ENCODE measurements at regions not wholly inside any gene's neighbourhood (a gene's known extent, or its start where the extent isn't known, plus 50 kb on each side); places are given as distances from the start of the nearest gene placed in this dataset.

- no peaks in the 10 kb centered on the region; a peak in 1 of 22 replicates for H4K20me1 ChIP-seq
- H3K9me3 ChIP-seq (replicated peaks in 1 of 11) = no peaks in the 10 kb centered on the region
- H3K9ac ChIP-seq = no peak overlapping the region
- TF ChIP-seq Cebpa-rat (IDR thresholded peaks at IDR 0.05) = no peak
- H3K27ac ChIP-seq = no peak overlapping the region
- no peak overlapping the region for H3K4me2 ChIP-seq
- no peaks in the 10 kb centered on the region for H3K36me3 ChIP-seq
- H3K27me3 ChIP-seq = no peaks in the 10 kb centered on the region
- H3K4me3 ChIP-seq = no peak overlapping the region
- 0 out of 20 replicates have a peak, but pooled peaks cover 0 to 3% (median 0%) of the 10 kb centered on the region in 10 experiments for H3K4me1 ChIP-seq
Observed at GRCh38 chr5:44603496-44604272, 205.1 kb upstream of the MRPS30 start.

- Histone ChIP-seq H3K9ac (no peak overlapping the region), H3K27me3 (no peaks in the 10 kb centered on the region), H3K27ac (no peak overlapping the region), H3K4me1 (no peaks in the 10 kb centered on the region), H3K4me2 (no peak overlapping the region), H4K20me1 (no peaks in the 10 kb centered on the region), H3K36me3 (no peaks in the 10 kb centered on the region), H3K4me3 (no peak overlapping the region), H3K9me3 (replicated peaks in 1 of 11) (no peaks in the 10 kb centered on the region)
- TF ChIP-seq Cebpa-rat (IDR thresholded peaks at IDR 0.05) = no peak
Observed at GRCh38 chr5:44574678-44575077, 185.5 kb upstream of the FGF10 start.

- Histone ChIP-seq H3K27me3 (no peaks in the 10 kb centered on the region), H3K4me1 (no peaks in the 10 kb centered on the region), H3K4me3 (no peak overlapping the region), H3K27ac (no peak overlapping the region), H3K9me3 (replicated peaks in 1 of 11) (no peaks in the 10 kb centered on the region), H4K20me1 (no peaks in the 10 kb centered on the region), H3K4me2 (no peak overlapping the region), H3K9ac (no peak overlapping the region), H3K36me3 (no peaks in the 10 kb centered on the region)
- no peak for TF ChIP-seq Cebpa-rat (IDR thresholded peaks at IDR 0.05)
Observed at GRCh38 chr5:44568519-44568918, 179.3 kb upstream of the FGF10 start.

- Histone ChIP-seq H3K9me3 (replicated peaks in 1 of 11) (no peaks in the 10 kb centered on the region), H3K4me1 (no peaks in the 10 kb centered on the region), H3K27me3 (no peaks in the 10 kb centered on the region), H3K36me3 (no peaks in the 10 kb centered on the region), H3K4me2 (no peak overlapping the region), H4K20me1 (no peaks in the 10 kb centered on the region), H3K4me3 (no peak overlapping the region), H3K9ac (no peak overlapping the region), H3K27ac (no peak overlapping the region)
- no peak for TF ChIP-seq Cebpa-rat (IDR thresholded peaks at IDR 0.05)
Observed at GRCh38 chr5:44565902-44566301, 176.7 kb upstream of the FGF10 start.

GRCh38 chr5:44565360-44565759 lies 176.1 kb upstream of the FGF10 start:
- Histone ChIP-seq H3K27me3 (no peaks in the 10 kb centered on the region), H3K9me3 (replicated peaks in 1 of 11) (no peaks in the 10 kb centered on the region), H3K9ac (no peak overlapping the region), H3K27ac (no peak overlapping the region), H3K4me3 (no peak overlapping the region), H3K4me1 (no peaks in the 10 kb centered on the region), H3K4me2 (no peak overlapping the region), H3K36me3 (no peaks in the 10 kb centered on the region), H4K20me1 (no peaks in the 10 kb centered on the region)
- no peak for TF ChIP-seq Cebpa-rat (IDR thresholded peaks at IDR 0.05)

- no peak overlapping the region for H3K27ac ChIP-seq
- H3K4me2 ChIP-seq = no peak overlapping the region
- H3K9me3 ChIP-seq (replicated peaks in 1 of 11) = no peaks in the 10 kb centered on the region
- no peaks in the 10 kb centered on the region for H3K36me3 ChIP-seq
- TF ChIP-seq Cebpa-rat (IDR thresholded peaks at IDR 0.05) = no peak
- H3K27me3 ChIP-seq = no peaks in the 10 kb centered on the region
- no peaks in the 10 kb centered on the region for H4K20me1 ChIP-seq
- no peaks in the 10 kb centered on the region for H3K4me1 ChIP-seq
- H3K9ac ChIP-seq = no peak overlapping the region
- no peak overlapping the region for H3K4me3 ChIP-seq
Observed at GRCh38 chr5:44546286-44546685, 157.1 kb upstream of the FGF10 start.

- H3K36me3 ChIP-seq = no peaks in the 10 kb centered on the region
- no peak overlapping the region for H3K9ac ChIP-seq
- H4K20me1 ChIP-seq = no peaks in the 10 kb centered on the region
- H3K27ac ChIP-seq = no peak overlapping the region
- H3K4me2 ChIP-seq = no peak overlapping the region
- H3K4me3 ChIP-seq = no peak overlapping the region
- no peak for TF ChIP-seq Cebpa-rat (IDR thresholded peaks at IDR 0.05)
- no peaks in the 10 kb centered on the region for H3K27me3 ChIP-seq
- no peaks in the 10 kb centered on the region for H3K9me3 ChIP-seq (replicated peaks in 1 of 11)
- H3K4me1 ChIP-seq = no peaks in the 10 kb centered on the region
Observed at GRCh38 chr5:44543511-44543910, 154.3 kb upstream of the FGF10 start.

- no peak for TF ChIP-seq Cebpa-rat (IDR thresholded peaks at IDR 0.05)
- Histone ChIP-seq H3K27me3 (no peaks in the 10 kb centered on the region), H3K27ac (no peak overlapping the region), H4K20me1 (no peaks in the 10 kb centered on the region), H3K9me3 (replicated peaks in 1 of 11) (no peaks in the 10 kb centered on the region), H3K4me3 (no peak overlapping the region), H3K4me1 (no peaks in the 10 kb centered on the region), H3K4me2 (no peak overlapping the region), H3K9ac (no peak overlapping the region), H3K36me3 (no peaks in the 10 kb centered on the region)
Observed at GRCh38 chr5:44542470-44542869, 153.2 kb upstream of the FGF10 start.

- H3K9me3 ChIP-seq (replicated peaks in 1 of 11) = no peaks in the 10 kb centered on the region
- no peak overlapping the region for H3K4me2 ChIP-seq
- H3K4me3 ChIP-seq = no peak overlapping the region
- H3K27me3 ChIP-seq = no peaks in the 10 kb centered on the region
- H3K36me3 ChIP-seq = no peaks in the 10 kb centered on the region
- H3K9ac ChIP-seq = no peak overlapping the region
- no peak for TF ChIP-seq Cebpa-rat (IDR thresholded peaks at IDR 0.05)
- no peak overlapping the region for H3K27ac ChIP-seq
- no peaks in the 10 kb centered on the region for H3K4me1 ChIP-seq
- no peaks in the 10 kb centered on the region for H4K20me1 ChIP-seq
Observed at GRCh38 chr5:44539602-44539919, 150.3 kb upstream of the FGF10 start.

- no peaks in the 10 kb centered on the region for H3K27me3 ChIP-seq
- H3K4me1 ChIP-seq = no peaks in the 10 kb centered on the region
- H3K4me3 ChIP-seq = no peak overlapping the region
- H3K4me2 ChIP-seq = no peak overlapping the region
- H3K36me3 ChIP-seq = no peaks in the 10 kb centered on the region
- no peaks in the 10 kb centered on the region for H3K9me3 ChIP-seq (replicated peaks in 1 of 11)
- no peaks in the 10 kb centered on the region for H4K20me1 ChIP-seq
- no peak overlapping the region for H3K9ac ChIP-seq
- TF ChIP-seq Cebpa-rat (IDR thresholded peaks at IDR 0.05) = no peak
- no peak overlapping the region for H3K27ac ChIP-seq
Observed at GRCh38 chr5:44538797-44539601, 149.8 kb upstream of the FGF10 start.

Measured in BLaER1 treated with 17β-estradiol and CSF1 and Interleukin-3, amounts not matched to agents 10 nM and 100 nM (cell line).